ENCODE measurements at regions not wholly inside any gene's neighbourhood (a gene's known extent, or its start where the extent isn't known, plus 50 kb on each side); places are given as distances from the start of the nearest gene placed in this dataset.

DNA sequence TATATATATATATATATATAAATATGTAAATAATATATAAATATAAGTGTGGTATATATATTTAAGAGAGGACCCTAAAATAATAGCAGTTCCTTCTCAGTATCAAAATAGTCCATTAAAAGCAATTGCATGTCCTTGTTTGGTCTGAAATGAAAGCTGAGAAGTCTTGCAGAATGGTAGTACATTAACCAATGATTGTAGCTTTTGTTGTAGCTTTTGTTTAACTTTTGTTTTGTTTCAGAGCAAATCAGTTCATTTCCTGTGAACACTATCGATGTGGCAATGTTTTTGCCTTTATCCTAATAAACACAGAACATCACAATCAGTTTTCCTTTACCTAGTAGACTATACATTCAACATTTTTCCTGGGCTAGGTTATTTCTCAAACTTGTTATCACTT, 1256.2 kb upstream of the SPRY2 start:
- CTCF ChIA-PET, result no interaction called here
- no peaks in the 10 kb centered on the region for H3K27me3 ChIP-seq (ENCODE audit: control insufficient read depth in 2 of 2, insufficient read depth in 2 of 2, low read length in 2 of 2)
- H3K4me3 ChIP-seq (replicated peaks in 1 of 3; ENCODE audit: insufficient read depth in 1 of 3, low read depth in 1 of 3, low read length in 3 of 3), result no peak overlapping the region
- no peak for TF ChIP-seq FOS (IDR thresholded peaks at IDR 0.05; ENCODE audit: borderline replicate concordance, insufficient read depth, low read length)
- no peak for TF ChIP-seq EZH2 (IDR thresholded peaks at IDR 0.05; ENCODE audit: borderline replicate concordance, low read depth, low read length, severe bottlenecking)
- no peak for TF ChIP-seq JUN (IDR thresholded peaks at IDR 0.05; ENCODE audit: borderline replicate concordance, insufficient read depth, insufficient read length, low read depth)
- TF ChIP-seq, protein P1, sequence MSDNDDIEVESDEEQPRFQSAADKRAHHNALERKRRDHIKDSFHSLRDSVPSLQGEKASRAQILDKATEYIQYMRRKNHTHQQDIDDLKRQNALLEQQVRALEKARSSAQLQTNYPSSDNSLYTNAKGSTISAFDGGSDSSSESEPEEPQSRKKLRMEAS (IDR thresholded peaks at IDR 0.05; ENCODE audit: insufficient read depth, insufficient read length), result no peak
- no peak for TF ChIP-seq GATA2 (IDR thresholded peaks at IDR 0.05; ENCODE audit: insufficient read depth, insufficient read length, low read depth, low read length)
- no peak for TF ChIP-seq POLR2AphosphoS5 (IDR thresholded peaks at IDR 0.05; ENCODE audit: insufficient read depth, low read depth, low read length)
- no peak for TF ChIP-seq MYC (IDR thresholded peaks at IDR 0.05; ENCODE audit: low read depth, low read length)
- TF ChIP-seq POLR2A (IDR thresholded peaks at IDR 0.05; ENCODE audit: low read depth, low read length), result no peak
- TF ChIP-seq, protein P2, sequence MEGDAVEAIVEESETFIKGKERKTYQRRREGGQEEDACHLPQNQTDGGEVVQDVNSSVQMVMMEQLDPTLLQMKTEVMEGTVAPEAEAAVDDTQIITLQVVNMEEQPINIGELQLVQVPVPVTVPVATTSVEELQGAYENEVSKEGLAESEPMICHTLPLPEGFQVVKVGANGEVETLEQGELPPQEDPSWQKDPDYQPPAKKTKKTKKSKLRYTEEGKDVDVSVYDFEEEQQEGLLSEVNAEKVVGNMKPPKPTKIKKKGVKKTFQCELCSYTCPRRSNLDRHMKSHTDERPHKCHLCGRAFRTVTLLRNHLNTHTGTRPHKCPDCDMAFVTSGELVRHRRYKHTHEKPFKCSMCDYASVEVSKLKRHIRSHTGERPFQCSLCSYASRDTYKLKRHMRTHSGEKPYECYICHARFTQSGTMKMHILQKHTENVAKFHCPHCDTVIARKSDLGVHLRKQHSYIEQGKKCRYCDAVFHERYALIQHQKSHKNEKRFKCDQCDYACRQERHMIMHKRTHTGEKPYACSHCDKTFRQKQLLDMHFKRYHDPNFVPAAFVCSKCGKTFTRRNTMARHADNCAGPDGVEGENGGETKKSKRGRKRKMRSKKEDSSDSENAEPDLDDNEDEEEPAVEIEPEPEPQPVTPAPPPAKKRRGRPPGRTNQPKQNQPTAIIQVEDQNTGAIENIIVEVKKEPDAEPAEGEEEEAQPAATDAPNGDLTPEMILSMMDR (IDR thresholded peaks at IDR 0.05; ENCODE audit: extremely low read depth in 1 of 2, insufficient read depth in 1 of 2, low read depth in 1 of 2, low read length in 2 of 2), result no peak
- dilution Hi-C loops (cut with MboI; ENCODE audit: extremely low pct_ligation_motif_present, low sequenced_read_pairs), result no loop called here
- no peak overlapping the region for H3K4me2 ChIP-seq (ENCODE audit: insufficient read depth, low read length)
- no peak overlapping the region for H3K9ac ChIP-seq (replicated peaks; ENCODE audit: extremely low read depth, insufficient read depth, low read length)
- FAIRE-seq (no peak), DNase-seq (ENCODE audit: low read depth, low spot score) (no peak)
- POLR2A ChIA-PET, result no interaction called here
- no peaks in the 10 kb centered on the region for H4K20me1 ChIP-seq (replicated peaks; ENCODE audit: control insufficient read depth, extremely low read depth, insufficient read depth, low read length)
- no peaks in the 10 kb centered on the region for H3K4me1 ChIP-seq (ENCODE audit: control insufficient read depth, extremely low read depth, insufficient read depth, low read length)
- BruUV-seq (replicated peaks), result no TSS peak
- no peak overlapping the region for H2AFZ ChIP-seq (ENCODE audit: low read depth, low read length)
- H3K36me3 ChIP-seq (ENCODE audit: control insufficient read depth in 2 of 2, extremely low read depth in 1 of 2, insufficient read depth in 2 of 2, low read length in 2 of 2), result no peaks in the 10 kb centered on the region
- H3K27ac ChIP-seq (ENCODE audit: insufficient read depth, low read depth, low read length), result no peak overlapping the region
- intact Hi-C loops (cut with micrococcal nuclease), result no loop called here
- no peaks in the 10 kb centered on the region for H3K79me2 ChIP-seq (ENCODE audit: control insufficient read depth, insufficient read depth, low read length)
- H3K9me3 ChIP-seq (replicated peaks; ENCODE audit: control insufficient read depth, insufficient read depth, low read length), result no peaks in the 10 kb centered on the region
- H3K9me1 ChIP-seq (replicated peaks; ENCODE audit: control insufficient read depth, extremely low read depth, insufficient read depth, low read length), result no peaks in the 10 kb centered on the region

All from endothelial cell of umbilical vein (primary cell).